GM10266 (cell line): ENCODE measurements at regions not wholly inside any gene's neighbourhood (a gene's known extent, or its start where the extent isn't known, plus 50 kb on each side); places are given as distances from the start of the nearest gene placed in this dataset.

Experiments
- DNase-seq: peaks from one replicate; pipeline ENCODE4 v3.0.0; 2012; ENCODE audit errors: extremely low spot score
- TF ChIP-seq, protein P1 (sequence below): IDR thresholded peaks from 2 replicates; pipeline ENCODE4 v1.5.1; 2012; ENCODE audit warnings: mild to moderate bottlenecking, low read depth; ENCODE audit not compliant: control insufficient read depth, insufficient read depth; ENCODE audit errors: missing control alignments

DNA sequence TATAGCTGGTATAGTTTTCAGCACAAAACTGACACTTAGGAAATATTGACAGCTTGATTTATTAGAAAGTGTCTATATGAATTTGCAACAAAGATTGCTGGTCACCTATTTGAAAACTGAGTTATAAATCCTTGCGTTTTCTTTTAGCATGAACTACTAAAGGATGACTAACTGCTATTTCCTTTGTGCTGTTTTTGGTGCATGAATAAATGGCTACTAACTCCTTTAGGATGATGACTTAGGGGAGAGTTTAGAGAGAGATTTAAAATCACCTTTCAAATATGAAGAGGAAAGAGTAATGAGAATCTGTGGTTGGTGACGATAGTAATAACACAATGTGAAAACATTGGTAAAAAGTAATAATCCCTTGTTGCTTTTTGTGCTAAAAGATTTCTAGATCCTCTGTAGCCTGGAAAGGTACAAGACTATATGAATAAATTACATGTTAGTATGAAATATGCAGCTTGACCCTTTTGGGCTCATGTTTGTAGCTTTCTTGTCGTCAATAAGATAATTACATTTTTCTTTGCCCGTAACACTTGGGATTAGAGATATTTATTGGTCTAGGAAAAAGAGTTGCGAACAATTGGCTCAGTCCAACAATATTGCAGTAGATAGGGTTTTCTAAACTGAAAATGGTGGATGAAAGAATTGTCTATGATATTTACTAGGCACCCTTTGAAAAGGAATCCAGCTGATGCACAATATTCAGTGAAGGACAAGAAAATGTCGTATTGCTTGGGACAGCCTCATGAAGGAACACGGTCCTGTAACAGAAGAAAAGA, 453.0 kb downstream of the ADAMTS20 start:
- TF ChIP-seq, protein P1, sequence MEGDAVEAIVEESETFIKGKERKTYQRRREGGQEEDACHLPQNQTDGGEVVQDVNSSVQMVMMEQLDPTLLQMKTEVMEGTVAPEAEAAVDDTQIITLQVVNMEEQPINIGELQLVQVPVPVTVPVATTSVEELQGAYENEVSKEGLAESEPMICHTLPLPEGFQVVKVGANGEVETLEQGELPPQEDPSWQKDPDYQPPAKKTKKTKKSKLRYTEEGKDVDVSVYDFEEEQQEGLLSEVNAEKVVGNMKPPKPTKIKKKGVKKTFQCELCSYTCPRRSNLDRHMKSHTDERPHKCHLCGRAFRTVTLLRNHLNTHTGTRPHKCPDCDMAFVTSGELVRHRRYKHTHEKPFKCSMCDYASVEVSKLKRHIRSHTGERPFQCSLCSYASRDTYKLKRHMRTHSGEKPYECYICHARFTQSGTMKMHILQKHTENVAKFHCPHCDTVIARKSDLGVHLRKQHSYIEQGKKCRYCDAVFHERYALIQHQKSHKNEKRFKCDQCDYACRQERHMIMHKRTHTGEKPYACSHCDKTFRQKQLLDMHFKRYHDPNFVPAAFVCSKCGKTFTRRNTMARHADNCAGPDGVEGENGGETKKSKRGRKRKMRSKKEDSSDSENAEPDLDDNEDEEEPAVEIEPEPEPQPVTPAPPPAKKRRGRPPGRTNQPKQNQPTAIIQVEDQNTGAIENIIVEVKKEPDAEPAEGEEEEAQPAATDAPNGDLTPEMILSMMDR: no peak
- DNase-seq: no peak

DNA sequence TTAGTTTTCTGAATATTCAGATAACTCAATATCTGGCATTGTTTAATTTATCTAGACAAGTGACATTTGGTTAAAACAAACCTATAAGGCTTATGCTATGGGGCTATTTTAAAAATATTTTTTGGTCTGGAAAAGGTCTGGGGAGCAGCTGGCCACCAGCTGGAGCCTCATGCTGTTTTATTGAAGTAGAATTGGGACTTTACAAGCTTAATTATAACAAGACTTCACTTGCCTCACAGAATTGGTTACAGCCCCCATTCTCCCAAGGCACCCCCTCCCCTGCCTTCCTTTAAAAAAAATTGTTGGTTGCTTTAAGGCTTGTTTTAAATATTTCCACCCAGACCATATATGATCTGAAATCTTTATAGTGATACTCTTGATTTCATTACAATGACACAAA, 453.9 kb downstream of the ADAMTS20 start:
- TF ChIP-seq, protein P1: no peak
- no peak for DNase-seq

DNA sequence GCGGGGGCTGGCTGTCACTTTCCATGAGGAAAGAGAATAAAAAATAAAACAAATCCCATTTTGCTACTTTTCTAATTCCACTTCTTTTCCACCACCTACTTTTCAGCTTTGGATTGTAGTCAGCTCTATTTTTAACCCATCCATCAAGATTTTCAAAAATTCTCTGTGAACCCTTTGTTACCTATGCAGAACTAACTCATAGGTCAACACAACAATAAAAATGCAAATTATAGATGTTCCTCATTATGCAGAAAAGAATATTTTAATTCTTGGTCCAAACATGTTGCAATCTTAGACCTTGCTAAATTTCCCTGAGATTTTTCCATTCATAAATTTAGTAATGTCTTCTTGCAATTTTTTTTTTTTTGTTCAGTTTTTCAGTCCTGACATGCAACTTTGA, 454.5 kb downstream of the ADAMTS20 start:
- no peak for DNase-seq
- TF ChIP-seq, protein P1: no peak

DNA sequence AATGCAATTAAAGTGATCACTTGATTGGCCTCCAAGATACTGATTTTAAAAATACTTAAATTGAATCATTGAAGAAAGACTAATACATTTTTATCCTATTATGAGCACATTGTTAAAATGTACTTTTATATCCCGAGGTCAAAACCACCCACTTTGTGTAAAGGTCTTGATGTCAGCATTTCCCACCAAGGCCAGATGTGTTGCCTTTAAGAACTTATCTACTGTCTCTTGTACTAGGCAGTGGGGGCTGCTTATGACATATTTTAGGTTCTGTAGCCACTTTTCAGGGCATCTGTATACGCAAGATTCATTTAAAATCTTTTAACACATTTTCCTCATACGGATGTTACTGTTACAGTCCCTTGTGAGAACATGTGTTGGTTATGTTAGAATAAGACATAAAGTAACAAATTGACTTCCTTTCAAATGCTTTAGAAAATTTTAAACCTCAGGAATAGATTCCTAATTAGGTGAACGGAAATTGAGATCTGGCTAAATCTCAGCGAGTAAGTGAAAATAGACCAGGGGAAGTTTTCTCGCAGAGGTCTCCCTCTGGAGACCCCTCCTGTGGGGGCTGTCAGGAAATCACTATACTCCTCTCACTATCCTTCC, 456.2 kb downstream of the ADAMTS20 start:
- TF ChIP-seq, protein P1: no peak
- DNase-seq: no peak

DNA sequence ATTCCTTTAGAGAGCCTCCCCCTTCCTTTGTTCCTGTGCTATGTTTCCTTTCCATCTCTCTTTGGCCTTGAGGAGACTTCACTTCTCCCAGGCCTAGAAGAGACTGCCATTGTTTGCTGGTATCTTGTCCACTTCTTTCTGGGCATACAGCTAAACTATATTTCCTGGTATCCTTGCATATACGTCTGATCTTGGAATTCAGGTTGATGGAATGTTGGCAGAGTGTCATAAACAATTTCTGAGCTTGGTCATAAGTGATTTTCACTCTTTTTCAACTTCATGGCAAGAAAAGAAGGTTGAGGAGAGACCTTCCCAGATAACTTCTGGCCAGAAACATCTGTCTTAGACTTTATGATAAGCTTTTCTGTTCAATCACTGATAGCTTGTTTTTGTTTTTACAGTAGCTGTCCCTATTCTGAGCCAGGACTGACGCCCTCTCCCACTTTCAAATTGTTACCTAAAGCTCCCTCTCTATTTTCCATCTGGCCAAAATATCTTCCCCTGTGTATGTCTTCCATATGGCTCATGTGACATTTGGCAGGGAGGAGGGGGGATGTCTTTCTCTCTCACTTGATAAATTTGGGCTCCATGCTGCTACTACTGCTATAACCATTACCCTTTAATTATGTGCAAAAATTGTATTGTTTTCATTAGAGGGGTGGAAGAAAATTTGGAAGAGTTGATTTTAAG, 457.0 kb downstream of the ADAMTS20 start:
- TF ChIP-seq, protein P1: no peak

DNA sequence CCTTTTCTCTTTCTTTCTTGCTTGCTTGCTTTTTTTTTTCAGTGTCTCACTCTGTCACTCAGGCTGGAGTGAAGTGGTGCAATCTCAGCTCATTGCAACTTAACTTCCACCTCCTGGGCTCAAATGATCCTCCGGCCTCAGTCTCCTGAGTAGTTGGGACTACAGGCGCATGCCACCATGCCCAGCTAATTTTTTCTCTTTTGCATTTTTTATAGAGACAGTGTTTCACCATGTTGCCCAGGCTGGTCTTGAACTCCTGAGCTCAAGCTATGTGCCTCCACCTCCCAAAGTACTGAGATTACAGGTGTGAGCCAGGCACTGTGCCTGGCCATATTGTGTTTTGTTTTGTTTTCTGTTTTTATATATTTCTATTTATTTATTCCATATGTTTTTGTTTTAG, 461.0 kb downstream of the ADAMTS20 start:
- DNase-seq: no peak
- TF ChIP-seq, protein P1: no peak

More for the DNA sequence above, 457.0 kb downstream of the ADAMTS20 start:
- no peak for DNase-seq
